IMR-90 (cell line): ENCODE measurements at regions not wholly inside any gene's neighbourhood (a gene's known extent, or its start where the extent isn't known, plus 50 kb on each side); places are given as distances from the start of the nearest gene placed in this dataset.

Source experiments
- ATAC-seq: fragments of 200-7000 bp; cut with Tn5 transposase; 2 replicates; pipeline ENCODE4 v1.9.1; 2020; ENCODE audit warnings: low read depth, mild to moderate bottlenecking, moderate library complexity
- BruUV-seq: library from RNA; stranded (reverse); fragments of 400-500 nt; replicated peaks from 2 replicates; lab custom pipeline; 2021; lab: Mats Ljungman, UMichigan
- CTCF ChIA-PET: fragments of 300-600 bp; formaldehyde crosslinking; extraction: SDS; loops from one replicate; lab custom pipeline; 2021; ENCODE audit warnings: antibody characterized with exemption; lab: Yijun Ruan, JAX
- POLR2A ChIA-PET: fragments of 300-600 bp; sonication (Branson Sonifier 250); formaldehyde crosslinking; loops from one replicate; lab custom pipeline; 2022; ENCODE audit warnings: antibody characterized with exemption; ENCODE audit not compliant: unreplicated experiment; lab: Charles Lee
- DNase-seq: peaks from one replicate; pipeline ENCODE4 v3.0.0; 2013
- H2AFZ ChIP-seq: replicated peaks from 2 replicates; pipeline ENCODE3; 2013; ENCODE audit warnings: low read length, mild to moderate bottlenecking; ENCODE audit not compliant: poor library complexity
- H2AK5ac ChIP-seq: 2 replicates; pipeline ENCODE4 v1.6.1; 2013; ENCODE audit warnings: low read depth, low read length, inconsistent platforms
- H2AK9ac ChIP-seq: replicated peaks from 2 replicates; pipeline ENCODE3; 2013; ENCODE audit warnings: mild to moderate bottlenecking, low read depth, low read length, moderate library complexity; ENCODE audit not compliant: poor library complexity
- H2BK120ac ChIP-seq: 2 replicates; pipeline ENCODE4 v1.6.1; 2013; ENCODE audit warnings: low read depth, low read length, inconsistent platforms
- H2BK15ac ChIP-seq: 3 replicates; pipeline ENCODE4 v1.6.1; 2013; ENCODE audit warnings: low read depth, low read length, inconsistent platforms
- H2BK20ac ChIP-seq: 2 replicates; pipeline ENCODE4 v1.6.1; 2013; ENCODE audit warnings: low read depth, mild to moderate bottlenecking, inconsistent platforms, low read length, moderate library complexity
- H2BK5ac ChIP-seq: 2 replicates; pipeline ENCODE4 v1.6.1; 2013; ENCODE audit warnings: mild to moderate bottlenecking, low read depth, low read length, inconsistent platforms; ENCODE audit not compliant: poor library complexity, severe bottlenecking
- H3K14ac ChIP-seq: replicated peaks from 2 replicates; pipeline ENCODE4 v1.6.1; 2013; ENCODE audit warnings: low read depth, low read length, inconsistent platforms
- H3K18ac ChIP-seq: 2 replicates; pipeline ENCODE4 v1.6.1; 2013; ENCODE audit warnings: low read depth, low read length, control low read depth
- H3K23ac ChIP-seq: 2 replicates; pipeline ENCODE4 v1.6.1; 2013; ENCODE audit warnings: low read depth, low read length, inconsistent platforms
- H3K27ac ChIP-seq: 2 replicates; pipeline ENCODE4 v1.5.1; 2013; ENCODE audit warnings: mild to moderate bottlenecking, control low read depth, low read length; ENCODE audit not compliant: insufficient read depth
- H3K27me3 ChIP-seq: 2 replicates; pipeline ENCODE4 v1.6.1; 2013; ENCODE audit warnings: low read length; ENCODE audit not compliant: control insufficient read depth, insufficient read depth
- H3K36me3 ChIP-seq: 2 replicates; pipeline ENCODE4 v1.6.1; 2013; ENCODE audit warnings: low read length, mixed read lengths; ENCODE audit not compliant: control insufficient read depth, insufficient read depth
- H3K4ac ChIP-seq: 2 replicates; pipeline ENCODE4 v1.6.1; 2013; ENCODE audit warnings: low read depth, low read length, inconsistent platforms
- H3K4me1 ChIP-seq: 2 replicates; pipeline ENCODE4 v1.6.1; 2013; ENCODE audit warnings: low read length, mixed read lengths; ENCODE audit not compliant: control insufficient read depth, insufficient read depth
- H3K4me2 ChIP-seq: 2 replicates; pipeline ENCODE4 v1.6.1; 2013; ENCODE audit warnings: low read depth, mild to moderate bottlenecking, control low read depth, low read length, moderate library complexity
- H3K4me3 ChIP-seq: 2 replicates; pipeline ENCODE4 v1.5.1; 2013; ENCODE audit warnings: low read depth, mild to moderate bottlenecking, control low read depth, low read length, moderate library complexity; ENCODE audit not compliant: insufficient read depth
- H3K56ac ChIP-seq: 2 replicates; pipeline ENCODE4 v1.6.1; 2013; ENCODE audit warnings: low read length, inconsistent platforms; ENCODE audit not compliant: insufficient read depth; ENCODE audit errors: extremely low read depth
- H3K79me1 ChIP-seq, 2 experiments: 2 replicates each; pipeline ENCODE4 v1.6.1; 2013; ENCODE audit warnings: low read length in 2 of 2, inconsistent platforms in 1 of 2, low read depth in 1 of 2
- H3K9ac ChIP-seq: 2 replicates; pipeline ENCODE4 v1.6.1; 2013; ENCODE audit warnings: low read depth, low read length, control low read depth
- H3K9me1 ChIP-seq: 2 replicates; pipeline ENCODE4 v1.6.1; 2013; ENCODE audit warnings: low read length, inconsistent platforms; ENCODE audit not compliant: insufficient read depth
- H3K9me3 ChIP-seq: 2 replicates; pipeline ENCODE4 v1.6.1; 2013; ENCODE audit warnings: low read length; ENCODE audit not compliant: control insufficient read depth, insufficient read depth
- H4K20me1 ChIP-seq: 2 replicates; pipeline ENCODE4 v1.6.1; 2013; ENCODE audit warnings: low read length, inconsistent platforms; ENCODE audit not compliant: insufficient read depth
- H4K5ac ChIP-seq: 2 replicates; pipeline ENCODE4 v1.6.1; 2013; ENCODE audit warnings: mild to moderate bottlenecking, low read depth, low read length, control low read depth
- H4K8ac ChIP-seq, 2 experiments: 2 replicates each; pipeline ENCODE4 v1.6.1; 2013; ENCODE audit warnings: low read depth in 2 of 2, low read length in 2 of 2, control low read depth in 1 of 2, inconsistent platforms in 1 of 2
- H4K91ac ChIP-seq: 2 replicates; pipeline ENCODE4 v1.6.1; 2013; ENCODE audit warnings: low read depth, low read length, inconsistent platforms; ENCODE audit not compliant: insufficient read depth
- CHD1 ChIP-seq: IDR thresholded peaks from 2 replicates; pipeline ENCODE4 v1.6.1; 2012; ENCODE audit warnings: low read depth, low read length, improper control_type of control experiment
- MAZ ChIP-seq: IDR thresholded peaks from 2 replicates; pipeline ENCODE4 v1.6.1; 2012; ENCODE audit warnings: low read depth, mild to moderate bottlenecking, low read length, improper control_type of control experiment, moderate library complexity, borderline replicate concordance
- MXI1 ChIP-seq: IDR thresholded peaks from 2 replicates; pipeline ENCODE4 v1.6.1; 2012; ENCODE audit warnings: low read depth, mild to moderate bottlenecking, low read length, moderate library complexity, borderline replicate concordance
- POLR2A ChIP-seq: IDR thresholded peaks from 2 replicates; pipeline ENCODE4 v1.6.1; 2012; ENCODE audit warnings: mild to moderate bottlenecking, low read depth, low read length
- RAD21 ChIP-seq: IDR thresholded peaks from 2 replicates; pipeline ENCODE4 v1.6.1; 2012; ENCODE audit warnings: low read length, improper control_type of control experiment
- RCOR1 ChIP-seq: IDR thresholded peaks from 2 replicates; pipeline ENCODE4 v1.6.1; 2012; ENCODE audit warnings: mild to moderate bottlenecking, low read length, improper control_type of control experiment; ENCODE audit not compliant: insufficient replicate concordance
- RFX5 ChIP-seq: IDR thresholded peaks from 2 replicates; pipeline ENCODE4 v1.8.0; 2012; ENCODE audit warnings: low read depth, mild to moderate bottlenecking, low read length, moderate library complexity
- SMC3 ChIP-seq: fragments of 150-350 bp; IDR thresholded peaks from 2 replicates; pipeline ENCODE4 v1.6.1; 2016; ENCODE audit warnings: low read depth, mild to moderate bottlenecking, antibody characterized with exemption, low read length, moderate library complexity
- WGBS, 2 experiments: methylation state at CpG; one replicate each; pipeline versions ENCODE4 v1.1.5 to v1.1.7; 2013; ENCODE audit warnings: missing lambda C conversion rate in 2 of 2; ENCODE audit not compliant: insufficient read length in 1 of 2; ENCODE audit errors: extremely low coverage in 2 of 2; 5-methylcytosine and 5-hydroxymethylcytosine counted together
- dilution Hi-C: fragments of 300-500 bp; cut with HindIII; formaldehyde crosslinking; loops from one replicate; pipeline ENCODE4 v1.14.3; 2018; ENCODE audit warnings: low sequenced_read_pairs; ENCODE audit not compliant: unreplicated experiment
- in situ Hi-C: fragments of 300-500 bp; cut with MboI; formaldehyde crosslinking; loops from 3 replicates; pipeline ENCODE4 v1.14.3; 2019; ENCODE audit warnings: low sequenced_read_pairs, inconsistent platforms, mixed read lengths
- intact Hi-C: fragments of 100-400 bp; cut with micrococcal nuclease; formaldehyde crosslinking; loops from 2 replicates; pipeline ENCODE4 v1.10.0; 2022
- TF ChIP-seq, protein P1 (sequence below): conservative IDR thresholded peaks from 2 replicates; pipeline ENCODE4 v1.5.1; 2012; ENCODE audit warnings: mild to moderate bottlenecking, low read depth, low read length, improper control_type of control experiment
- TF ChIP-seq, protein P2 (sequence below): fragments of 150-350 bp; IDR thresholded peaks from 2 replicates; pipeline ENCODE4 v1.6.1; 2017; ENCODE audit warnings: mild to moderate bottlenecking, antibody characterized with exemption, low read length, low read depth

DNA sequence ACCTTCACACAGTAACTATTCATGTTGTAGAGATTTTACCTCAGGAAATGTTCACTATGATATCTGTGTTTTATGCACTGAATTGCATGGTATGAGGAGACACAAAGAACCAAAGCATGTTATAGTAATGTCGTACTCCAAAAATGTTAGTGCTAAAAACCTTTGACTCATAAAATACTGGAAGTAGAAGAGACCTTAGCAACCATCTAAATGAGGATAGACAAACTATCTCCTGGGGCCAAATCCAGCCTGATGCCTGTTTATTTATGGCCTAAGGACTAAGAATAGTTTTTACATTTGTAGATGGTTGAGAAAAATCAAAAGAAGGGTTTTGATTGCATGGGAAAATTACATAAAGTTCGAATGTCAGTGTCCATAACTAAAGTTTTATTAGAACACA is 535.1 kb downstream of the INHBA start:
- Histone ChIP-seq H2BK120ac (no peak overlapping the region), H2BK15ac (no peak overlapping the region), H2BK5ac (no peak overlapping the region), H3K79me1 (no peaks in the 10 kb centered on the region), H2AFZ (no peak overlapping the region), H3K27ac (no peak overlapping the region), H3K9ac (no peak overlapping the region), H3K4ac (no peak overlapping the region), H4K8ac (no peak overlapping the region), H4K20me1 (no peaks in the 10 kb centered on the region), H3K18ac (no peak overlapping the region), H3K9me3 (peaks cover 2% of the 10 kb centered on the region; the same call in 1 of the 2 replicates), H2AK5ac (no peak overlapping the region), H3K4me3 (no peak overlapping the region), H3K4me1 (peaks cover 3% of the 10 kb centered on the region), H4K5ac (no peak overlapping the region), H3K4me2 (no peak overlapping the region), H2BK20ac (no peak overlapping the region), H2AK9ac (no peak overlapping the region), H4K91ac (no peak overlapping the region), H3K9me1 (no peaks in the 10 kb centered on the region), H3K23ac (no peak overlapping the region), H3K14ac (no peak overlapping the region), H3K27me3 (no peaks in the 10 kb centered on the region), H3K36me3 (no peaks in the 10 kb centered on the region), H3K56ac (no peak overlapping the region)
- ChIA-PET CTCF (no interaction called here), POLR2A (no interaction called here)
- DNase-seq (no peak), ATAC-seq (no peak)
- TF ChIP-seq, protein P1, sequence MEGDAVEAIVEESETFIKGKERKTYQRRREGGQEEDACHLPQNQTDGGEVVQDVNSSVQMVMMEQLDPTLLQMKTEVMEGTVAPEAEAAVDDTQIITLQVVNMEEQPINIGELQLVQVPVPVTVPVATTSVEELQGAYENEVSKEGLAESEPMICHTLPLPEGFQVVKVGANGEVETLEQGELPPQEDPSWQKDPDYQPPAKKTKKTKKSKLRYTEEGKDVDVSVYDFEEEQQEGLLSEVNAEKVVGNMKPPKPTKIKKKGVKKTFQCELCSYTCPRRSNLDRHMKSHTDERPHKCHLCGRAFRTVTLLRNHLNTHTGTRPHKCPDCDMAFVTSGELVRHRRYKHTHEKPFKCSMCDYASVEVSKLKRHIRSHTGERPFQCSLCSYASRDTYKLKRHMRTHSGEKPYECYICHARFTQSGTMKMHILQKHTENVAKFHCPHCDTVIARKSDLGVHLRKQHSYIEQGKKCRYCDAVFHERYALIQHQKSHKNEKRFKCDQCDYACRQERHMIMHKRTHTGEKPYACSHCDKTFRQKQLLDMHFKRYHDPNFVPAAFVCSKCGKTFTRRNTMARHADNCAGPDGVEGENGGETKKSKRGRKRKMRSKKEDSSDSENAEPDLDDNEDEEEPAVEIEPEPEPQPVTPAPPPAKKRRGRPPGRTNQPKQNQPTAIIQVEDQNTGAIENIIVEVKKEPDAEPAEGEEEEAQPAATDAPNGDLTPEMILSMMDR: no peak
- TF ChIP-seq RAD21: no peak
- no peak for TF ChIP-seq RFX5
- no peak for TF ChIP-seq POLR2A
- TF ChIP-seq RCOR1: no peak
- TF ChIP-seq CHD1: no peak
- TF ChIP-seq, protein P2, sequence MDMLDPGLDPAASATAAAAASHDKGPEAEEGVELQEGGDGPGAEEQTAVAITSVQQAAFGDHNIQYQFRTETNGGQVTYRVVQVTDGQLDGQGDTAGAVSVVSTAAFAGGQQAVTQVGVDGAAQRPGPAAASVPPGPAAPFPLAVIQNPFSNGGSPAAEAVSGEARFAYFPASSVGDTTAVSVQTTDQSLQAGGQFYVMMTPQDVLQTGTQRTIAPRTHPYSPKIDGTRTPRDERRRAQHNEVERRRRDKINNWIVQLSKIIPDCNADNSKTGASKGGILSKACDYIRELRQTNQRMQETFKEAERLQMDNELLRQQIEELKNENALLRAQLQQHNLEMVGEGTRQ: no peak
- no peak for TF ChIP-seq MAZ
- no peak for TF ChIP-seq MXI1
- no peak for TF ChIP-seq SMC3
- intact Hi-C loops: no loop called here
- WGBS, 2 experiments: no CpG with 5 or more reads among the region's 2 CpGs
- in situ Hi-C loops: no loop called here
- BruUV-seq: no TSS peak
- dilution Hi-C loops: no loop called here
